ENCODE measurements at regions not wholly inside any gene's neighbourhood (a gene's known extent, or its start where the extent isn't known, plus 50 kb on each side); places are given as distances from the start of the nearest gene placed in this dataset.

GRCh38 chr2:147713349-147713748 lies 131.5 kb upstream of the ACVR2A start:
- Histone ChIP-seq H3K36me3 (ENCODE audit: control insufficient read depth, insufficient read depth, low read length) (no peaks in the 10 kb centered on the region), H3K4me3 (ENCODE audit: low read depth in 2 of 2, low read length in 2 of 2) (no peak overlapping the region), H3K4me1 (ENCODE audit: control insufficient read depth, insufficient read depth, low read length) (no peaks in the 10 kb centered on the region), H3K27me3 (ENCODE audit: control insufficient read depth, insufficient read depth, low read length) (no peaks in the 10 kb centered on the region), H3K9me3 (ENCODE audit: control insufficient read depth, insufficient read depth, low read depth, low read length) (no peaks in the 10 kb centered on the region), H3K27ac (ENCODE audit: low read length) (no peak overlapping the region)
- no TSS peak for BruUV-seq (replicated peaks)
- intact Hi-C loops (cut with micrococcal nuclease; ENCODE audit: unreplicated experiment) (loop anchor here (2.0 kb wide), 1 partner anchor 15 kb away; no protein-coding TSS in a partner anchor), in situ Hi-C loops (cut with HindIII; ENCODE audit: low pct_unique_long_range_greater_than_20kb, low sequenced_read_pairs) (no loop called here)
- POLR2A ChIA-PET, result no interaction called here
- DNase-seq (ENCODE audit: low read depth, low spot score) (no peak), ATAC-seq (no peak)
- no peak for TF ChIP-seq REST (IDR thresholded peaks at IDR 0.05; ENCODE audit: insufficient read depth in 1 of 2, low read depth in 2 of 2, low read length in 1 of 2)
- TF ChIP-seq SIN3A (IDR thresholded peaks at IDR 0.05; ENCODE audit: borderline replicate concordance, insufficient read depth, low read depth, low read length), result no peak
- TF ChIP-seq CTCF (IDR thresholded peaks at IDR 0.05), result no peak
- TF ChIP-seq POLR2AphosphoS5 (IDR thresholded peaks at IDR 0.05; ENCODE audit: low read depth, low read length), result no peak
- no peak for TF ChIP-seq TCF7L2 (IDR thresholded peaks at IDR 0.05; ENCODE audit: low read depth, low read length)
- CTCF ChIA-PET, result no interaction called here

GRCh38 chr2:147712051-147712450 lies 132.8 kb upstream of the ACVR2A start:
- H3K4me1 ChIP-seq (ENCODE audit: control insufficient read depth, insufficient read depth, low read length), result no peaks in the 10 kb centered on the region
- no peak overlapping the region for H3K4me3 ChIP-seq (ENCODE audit: low read depth in 2 of 2, low read length in 2 of 2)
- ChIA-PET CTCF (no interaction called here), POLR2A (interaction anchor here (0.7 kb wide), 1 partner anchor 701 kb away, joined by 3 read pairs; no protein-coding TSS in a partner anchor)
- H3K27ac ChIP-seq (ENCODE audit: low read length), result no peak overlapping the region
- DNase-seq (ENCODE audit: low read depth, low spot score) (no peak), ATAC-seq (no peak)
- no peaks in the 10 kb centered on the region for H3K27me3 ChIP-seq (ENCODE audit: control insufficient read depth, insufficient read depth, low read length)
- in situ Hi-C loops (cut with HindIII; ENCODE audit: low pct_unique_long_range_greater_than_20kb, low sequenced_read_pairs) (no loop called here), intact Hi-C loops (cut with micrococcal nuclease; ENCODE audit: unreplicated experiment) (loop anchor here (2.0 kb wide), 1 partner anchor 13 kb away; no protein-coding TSS in a partner anchor)
- no peaks in the 10 kb centered on the region for H3K36me3 ChIP-seq (ENCODE audit: control insufficient read depth, insufficient read depth, low read length)
- H3K9me3 ChIP-seq (ENCODE audit: control insufficient read depth, insufficient read depth, low read depth, low read length), result no peaks in the 10 kb centered on the region
- TF ChIP-seq CTCF (IDR thresholded peaks at IDR 0.05), result no peak
- TF ChIP-seq REST (IDR thresholded peaks at IDR 0.05; ENCODE audit: insufficient read depth in 1 of 2, low read depth in 2 of 2, low read length in 1 of 2), result no peak
- TF ChIP-seq POLR2AphosphoS5 (IDR thresholded peaks at IDR 0.05; ENCODE audit: low read depth, low read length), result no peak
- no TSS peak for BruUV-seq (replicated peaks)
